GM19463 (cell line): ENCODE measurements at regions not wholly inside any gene's neighbourhood (a gene's known extent, or its start where the extent isn't known, plus 50 kb on each side); places are given as distances from the start of the nearest gene placed in this dataset.

ENCODE experiments used
- ATAC-seq: cut with Tn5 transposase; IDR thresholded peaks from one replicate; pipeline ENCODE4 v1.9.1; 2021; ENCODE audit warnings: mild to moderate bottlenecking, moderate library complexity; ENCODE audit not compliant: unreplicated experiment

DNA sequence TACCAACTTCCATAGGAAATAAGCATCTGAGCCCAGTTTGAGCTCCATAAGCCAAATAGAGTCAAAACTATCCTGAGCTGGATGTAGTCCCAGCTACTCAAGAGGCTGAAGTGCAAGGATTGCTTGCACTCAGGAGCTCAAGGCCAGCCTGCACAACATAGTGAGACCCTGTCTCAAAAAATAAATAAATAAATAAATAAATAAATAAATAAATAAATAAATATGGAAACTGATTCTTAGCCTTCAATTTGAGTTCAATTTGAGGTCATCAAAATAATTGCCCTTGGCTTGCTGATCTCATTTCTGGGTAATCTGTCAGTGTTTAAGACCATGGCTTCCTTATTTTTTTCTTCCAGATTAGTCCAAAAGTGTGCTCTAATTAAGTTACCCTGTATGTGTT is 184.9 kb upstream of the CDH20 start:
- no peak for ATAC-seq

DNA sequence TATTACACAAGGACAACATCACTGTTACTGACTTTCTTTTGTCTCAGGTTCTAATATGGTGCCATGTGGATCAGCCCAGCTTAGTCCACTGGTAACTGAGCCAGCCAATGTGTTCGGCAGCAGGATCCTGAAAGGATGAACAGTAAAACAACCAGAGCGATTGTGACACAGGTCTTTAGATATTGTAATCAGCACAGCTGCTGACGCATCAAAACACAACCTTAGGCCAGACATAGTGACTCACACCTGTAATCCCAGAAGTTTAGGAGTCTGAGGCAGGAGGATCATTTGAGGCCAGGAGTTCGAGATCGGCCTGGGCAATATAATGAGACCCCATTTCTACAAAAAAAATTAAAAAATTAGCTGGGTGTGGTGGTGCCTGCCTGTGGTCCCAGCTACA is 183.4 kb upstream of the CDH20 start:
- no peak for ATAC-seq

DNA sequence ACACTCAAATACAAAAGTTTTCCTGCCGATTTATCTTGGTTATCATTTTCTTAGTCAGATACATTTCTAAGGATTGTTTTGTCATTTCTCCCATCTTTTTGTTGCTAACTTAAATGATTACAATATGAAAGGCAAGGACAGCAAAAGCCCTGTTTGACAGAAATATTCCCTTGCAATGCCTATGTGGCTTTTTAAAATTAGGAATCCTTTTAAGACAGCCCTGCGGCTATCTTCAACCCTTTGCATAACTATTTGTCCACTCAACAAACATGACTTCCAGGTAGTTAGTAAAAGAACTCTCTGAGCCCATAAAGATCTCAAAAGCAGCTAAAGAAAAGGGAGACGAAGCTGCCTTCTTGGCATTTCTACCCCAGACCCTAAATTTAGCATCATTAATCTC is 179.7 kb upstream of the CDH20 start:
- no peak for ATAC-seq

DNA sequence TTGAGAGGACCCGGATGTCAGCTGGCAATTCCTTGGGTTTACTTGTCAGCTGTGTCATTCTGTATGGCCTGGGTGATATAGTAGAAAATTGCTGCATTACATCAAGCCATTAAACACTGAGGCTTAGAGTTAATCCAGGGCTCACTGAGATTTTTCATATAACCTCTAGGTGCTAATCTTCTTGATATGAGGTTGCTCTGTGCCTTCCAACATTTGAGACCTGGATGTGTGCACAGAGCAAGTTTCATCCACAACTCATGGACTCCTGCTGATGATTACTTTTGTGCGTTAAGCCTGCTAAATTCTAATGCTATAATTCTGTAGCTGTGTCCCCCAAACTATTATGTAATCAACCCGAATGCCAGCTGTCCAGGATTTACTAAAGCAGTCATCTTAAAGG is 178.4 kb upstream of the CDH20 start:
- ATAC-seq = no peak

DNA sequence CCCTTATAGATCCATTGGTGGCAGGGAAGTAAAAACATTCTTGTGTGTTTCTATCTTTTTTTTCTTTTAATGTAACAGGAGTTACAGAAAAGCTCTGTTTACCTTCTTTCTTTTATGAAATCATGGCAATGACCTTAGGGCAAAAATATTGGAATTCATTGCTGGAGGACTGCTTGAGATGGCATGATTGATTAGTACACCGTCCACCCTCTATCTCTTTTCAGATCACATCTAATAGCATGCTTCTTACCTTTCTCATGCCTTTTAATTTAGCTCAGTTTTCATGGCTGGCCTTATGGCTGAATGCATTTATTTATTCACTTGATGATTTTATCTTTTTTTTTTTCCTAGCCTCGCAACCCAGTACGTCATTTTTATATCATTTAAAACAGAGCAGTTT is 177.6 kb upstream of the CDH20 start:
- no peak for ATAC-seq

DNA sequence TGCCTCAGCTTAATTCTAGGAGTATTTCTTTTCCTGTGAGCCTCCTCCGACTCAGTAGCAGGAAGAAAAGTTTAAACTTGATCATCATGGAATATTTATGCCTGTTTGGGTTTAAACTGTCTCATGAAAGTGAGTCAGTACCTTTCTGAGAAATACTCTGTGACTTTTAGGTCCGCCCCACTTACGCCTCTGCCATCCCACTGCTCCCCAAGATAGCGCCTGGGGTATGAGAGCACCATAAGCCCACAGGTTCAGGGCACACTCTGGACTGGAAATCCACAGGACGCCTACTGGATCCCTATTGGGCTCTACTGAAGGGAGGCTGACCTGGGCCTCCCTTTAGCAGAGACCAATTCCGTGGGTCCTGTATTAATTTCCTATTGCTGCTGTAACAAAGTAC is 175.8 kb upstream of the CDH20 start:
- no peak for ATAC-seq

DNA sequence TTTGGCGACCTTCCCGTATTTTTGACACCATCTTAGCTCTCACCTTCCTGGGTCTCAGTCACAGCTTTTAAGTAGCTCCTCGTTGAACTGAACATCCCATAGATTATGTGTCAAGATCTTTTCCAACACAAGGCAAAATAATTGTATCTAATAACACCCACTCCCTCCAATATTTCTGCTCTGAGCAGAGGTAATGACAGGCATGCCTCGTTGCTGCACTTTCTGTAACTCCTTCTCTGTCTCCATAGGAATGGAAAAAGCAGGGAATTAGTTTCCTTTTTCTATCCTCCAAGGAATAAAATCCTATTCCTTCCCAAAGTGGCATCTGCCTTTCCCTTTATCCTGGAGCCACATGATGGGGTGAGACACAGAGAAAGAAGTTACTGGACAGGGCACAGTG is 174.0 kb upstream of the CDH20 start:
- no peak for ATAC-seq

DNA sequence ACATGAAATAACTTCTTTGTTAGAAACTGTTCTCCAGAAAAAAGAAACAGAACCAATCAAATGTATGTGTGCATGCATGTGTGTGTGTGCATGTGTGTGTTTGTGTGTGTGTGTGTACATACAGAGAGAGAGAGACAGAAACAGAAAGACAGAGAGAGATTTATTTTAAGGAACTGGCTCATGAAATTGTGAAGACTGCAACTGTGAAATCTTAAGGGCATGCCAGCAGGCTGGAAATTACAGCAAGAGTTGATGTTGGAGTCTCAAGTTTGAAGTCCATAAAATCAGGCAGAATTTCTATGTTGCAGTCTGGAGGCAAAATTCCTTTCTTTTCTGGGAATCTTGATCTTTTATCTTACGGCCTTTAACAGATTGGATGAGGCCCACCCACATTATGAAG is 168.9 kb upstream of the CDH20 start:
- no peak for ATAC-seq

DNA sequence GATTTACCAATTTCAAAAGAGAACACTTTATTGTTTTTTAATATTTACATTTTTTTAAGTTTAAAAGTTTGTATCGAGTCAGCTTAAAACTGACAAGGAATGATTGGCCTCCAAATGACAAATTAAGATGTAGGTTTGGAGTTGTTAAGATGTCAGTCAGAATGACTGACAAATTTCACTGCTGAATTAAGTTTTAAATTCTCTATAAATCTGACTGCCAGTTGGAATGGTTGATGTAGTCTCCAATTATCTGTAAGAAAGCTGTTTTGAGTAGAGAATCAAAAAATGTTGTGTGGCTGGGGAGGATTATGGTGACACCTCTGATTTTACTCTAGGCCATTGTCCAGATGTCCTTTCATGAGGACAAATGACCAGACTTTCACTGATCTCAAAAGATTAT is 165.3 kb upstream of the CDH20 start:
- ATAC-seq = no peak

DNA sequence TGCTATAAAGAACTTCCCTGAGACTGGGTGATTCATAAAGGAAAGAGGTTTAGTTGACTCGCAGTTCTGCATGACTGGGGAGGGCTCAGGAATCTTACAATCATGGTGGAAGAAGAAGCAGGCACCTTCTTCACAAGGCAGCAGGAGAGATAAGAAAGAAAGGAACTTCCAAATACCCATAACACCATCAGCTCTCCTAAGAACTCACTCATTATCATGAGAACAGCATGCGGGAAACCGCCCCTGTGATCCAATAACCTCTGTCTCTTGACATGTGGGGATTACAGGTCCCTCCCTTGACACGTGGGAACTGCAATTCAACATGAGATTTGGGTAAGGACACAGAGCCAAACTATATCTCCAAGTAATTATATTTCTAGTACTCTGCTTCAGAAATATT is 163.8 kb upstream of the CDH20 start:
- no peak for ATAC-seq

DNA sequence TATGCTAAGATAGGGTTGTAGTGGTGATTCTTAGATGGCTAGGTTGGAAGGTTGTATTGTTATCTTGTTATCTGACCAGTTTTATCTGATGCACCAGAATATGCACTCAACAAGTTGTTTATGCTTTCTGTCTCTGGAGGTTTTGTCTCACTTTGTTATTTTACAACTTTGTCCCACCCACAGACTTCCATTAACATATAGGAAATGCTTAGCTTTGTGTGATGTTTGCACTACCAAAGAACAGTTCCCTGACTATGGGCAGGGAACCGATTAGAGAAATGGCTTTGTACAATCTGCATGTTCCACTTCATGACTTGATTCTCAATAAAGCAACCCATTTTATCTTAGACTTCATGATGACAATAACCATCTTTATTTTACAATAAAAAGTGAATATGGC is 160.6 kb upstream of the CDH20 start:
- ATAC-seq = no peak

DNA sequence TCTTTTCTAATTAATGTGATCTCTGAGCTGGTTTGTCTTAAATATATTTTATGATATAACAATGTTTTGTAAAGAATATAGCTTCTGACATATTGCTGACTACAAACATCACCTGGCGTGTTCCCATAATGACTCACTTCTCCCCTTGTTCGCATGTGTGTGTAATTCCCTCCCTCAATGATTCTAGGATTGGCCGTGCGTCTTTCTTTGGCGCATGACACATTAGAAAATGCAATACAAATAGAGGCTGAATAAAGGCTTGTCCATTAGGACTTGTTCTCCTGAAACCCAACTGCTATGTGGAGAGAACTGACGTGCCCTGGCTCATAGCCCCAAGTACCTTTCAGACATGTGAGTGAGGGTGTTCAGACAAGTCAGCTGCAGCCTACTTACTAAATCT is 159.7 kb upstream of the CDH20 start:
- no peak for ATAC-seq

DNA sequence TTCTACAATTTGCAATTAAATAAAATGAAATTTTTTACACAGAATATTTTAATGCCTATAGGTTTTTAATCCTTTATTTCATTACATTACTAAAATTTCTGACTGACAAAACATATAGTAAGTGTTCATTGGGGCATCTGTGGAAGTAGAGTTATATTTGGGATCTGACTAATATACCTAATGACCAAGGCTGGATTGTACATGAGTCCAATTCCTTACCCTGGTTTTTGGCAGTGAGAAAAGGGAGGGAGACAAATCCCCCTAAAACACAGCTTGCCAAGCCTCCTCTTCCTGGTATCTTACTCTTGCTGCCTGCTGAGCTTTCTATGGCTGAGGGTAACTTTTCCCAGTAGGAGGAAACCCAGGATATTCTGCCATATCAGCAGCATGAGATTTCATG is 149.4 kb upstream of the CDH20 start:
- ATAC-seq = no peak

DNA sequence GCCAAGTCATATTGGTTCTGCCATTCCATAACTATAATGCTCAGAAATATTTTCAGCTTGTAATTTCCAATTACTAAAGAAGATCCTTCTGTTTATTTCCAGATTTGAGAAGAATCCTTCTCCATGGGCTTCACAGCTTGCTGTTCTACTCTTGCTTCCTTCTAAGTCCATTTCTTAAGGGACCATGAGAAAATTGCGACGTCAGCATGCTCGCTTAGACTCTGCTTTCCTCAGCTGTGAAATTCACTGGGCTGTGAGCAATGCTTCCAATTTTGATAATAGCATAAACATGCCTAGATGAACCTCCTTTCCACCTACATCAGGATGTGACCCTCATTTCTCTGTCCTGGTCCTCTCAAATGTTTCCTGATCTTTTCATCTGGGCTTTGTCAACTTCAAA is 145.3 kb upstream of the CDH20 start:
- no peak for ATAC-seq

DNA sequence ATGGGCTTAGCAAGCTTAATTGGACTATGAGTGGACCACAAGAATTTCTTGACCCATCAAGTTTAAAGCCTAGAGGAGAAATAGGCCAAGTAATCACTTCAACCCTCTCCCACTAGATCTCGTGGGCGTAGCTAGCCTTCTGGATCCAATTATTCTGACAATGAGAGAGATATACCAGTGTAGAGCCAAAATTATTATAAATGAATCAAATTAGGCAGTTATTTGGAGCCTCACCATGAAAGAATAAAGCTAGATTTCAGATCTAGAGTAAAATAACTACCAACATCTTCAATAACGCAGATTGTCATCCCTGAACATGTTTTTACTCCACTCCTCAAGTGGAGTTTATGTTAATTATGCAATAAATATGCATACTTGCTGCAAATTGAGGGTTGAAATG is 143.9 kb upstream of the CDH20 start:
- ATAC-seq = no peak

DNA sequence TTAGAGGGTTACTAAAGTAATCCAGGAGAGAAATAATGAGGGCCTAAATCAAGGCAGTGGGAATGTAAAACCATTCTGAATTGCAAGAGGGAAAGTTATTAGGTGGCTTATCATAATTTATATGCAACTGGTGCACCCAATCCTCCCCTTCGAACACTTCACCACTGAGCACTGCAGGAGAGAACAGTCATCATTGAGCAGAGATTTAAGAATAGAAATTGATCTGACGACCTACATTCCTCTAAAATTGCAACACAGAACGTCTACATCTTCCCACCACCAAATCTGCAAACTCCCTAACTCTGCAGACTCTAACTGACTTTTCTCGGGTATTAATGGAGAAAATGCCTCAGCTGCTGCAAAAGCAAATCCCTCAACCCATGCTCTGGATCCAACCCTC is 138.5 kb upstream of the CDH20 start:
- ATAC-seq = no peak

DNA sequence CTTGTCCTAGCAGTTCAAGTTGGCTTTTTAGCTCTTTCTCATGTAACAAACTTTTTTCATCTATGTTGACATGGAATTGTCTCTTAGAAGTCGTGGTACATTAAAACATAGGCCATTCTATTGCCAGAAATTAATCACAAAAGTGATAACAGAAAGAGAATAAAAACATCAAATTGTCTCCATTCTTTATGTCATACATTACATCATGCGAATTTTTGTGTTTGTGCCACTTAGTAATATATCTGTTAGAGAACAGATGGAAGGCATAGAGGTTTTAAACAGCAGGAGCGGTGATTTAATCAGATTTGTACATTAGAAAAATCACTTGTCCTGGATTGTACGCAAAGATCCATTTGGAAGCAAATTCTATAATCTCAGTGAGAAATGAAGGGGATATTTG is 136.5 kb upstream of the CDH20 start:
- no peak for ATAC-seq

DNA sequence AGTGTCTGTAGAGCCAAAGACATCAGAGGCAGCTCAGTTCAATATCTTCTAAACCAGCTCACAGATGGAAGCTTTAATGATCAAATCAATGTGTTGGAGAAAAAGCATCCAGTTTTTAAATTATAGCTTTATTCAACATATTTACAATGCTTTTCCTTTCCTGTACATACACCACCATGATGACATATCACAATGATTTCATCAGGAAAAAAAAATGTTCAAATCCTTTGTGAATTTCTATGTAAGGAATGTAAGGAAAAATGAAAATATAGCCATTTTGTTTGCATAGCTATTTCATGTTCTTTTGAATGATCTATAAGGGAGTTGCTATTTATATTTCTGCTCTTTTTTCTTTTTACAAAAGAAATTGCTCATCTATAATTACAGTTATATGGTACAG is 134.7 kb upstream of the CDH20 start:
- ATAC-seq = no peak

DNA sequence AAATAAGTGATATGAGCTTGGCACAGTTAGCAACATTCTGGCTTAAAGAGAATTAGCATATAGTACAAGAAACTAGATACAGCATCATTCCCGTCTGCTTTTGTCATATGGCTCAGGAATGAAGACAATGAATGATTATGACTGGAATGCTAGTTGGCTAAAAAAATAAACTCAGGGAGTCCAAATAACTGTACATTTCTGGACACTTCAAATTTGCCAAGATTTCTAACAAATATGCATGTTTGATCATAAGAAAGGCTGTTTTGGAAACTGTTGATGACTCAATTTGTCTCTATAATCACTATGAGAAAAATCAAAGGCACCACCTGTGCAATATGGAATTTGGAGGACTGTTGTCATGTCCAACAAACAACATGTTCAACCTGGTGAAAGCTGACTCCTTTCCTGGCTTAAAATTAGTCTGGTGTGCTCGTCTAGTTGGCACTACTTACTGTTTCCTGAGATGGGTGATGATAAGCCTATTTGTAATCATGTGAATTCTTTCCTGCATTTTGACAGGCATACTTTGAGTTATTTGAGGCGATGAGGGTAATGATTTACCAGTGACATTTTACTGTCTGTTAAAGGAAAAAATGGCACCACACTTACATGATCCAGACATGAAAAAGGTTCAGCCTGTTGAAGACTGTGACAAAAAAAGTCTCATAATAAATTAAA is 133.9 kb upstream of the CDH20 start:
- no peak for ATAC-seq

DNA sequence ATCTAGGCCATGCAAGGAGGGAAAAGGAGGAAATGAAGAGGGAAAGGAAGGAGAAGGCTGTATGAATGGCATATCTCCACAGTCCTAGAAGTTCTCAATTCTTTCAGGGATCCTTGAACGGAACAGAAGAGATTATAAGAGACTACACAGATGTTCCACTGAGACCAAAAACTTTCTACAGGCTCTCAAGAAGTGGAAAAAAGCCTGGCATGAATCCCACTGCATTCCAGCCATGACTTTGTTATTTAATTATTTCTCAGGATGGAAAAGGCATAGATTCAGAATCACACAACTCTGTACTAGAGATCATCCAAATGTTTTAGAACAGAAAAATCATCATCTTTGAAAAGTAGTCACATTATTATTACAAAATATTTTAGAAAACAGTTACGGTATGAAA is 131.7 kb upstream of the CDH20 start:
- no peak for ATAC-seq

DNA sequence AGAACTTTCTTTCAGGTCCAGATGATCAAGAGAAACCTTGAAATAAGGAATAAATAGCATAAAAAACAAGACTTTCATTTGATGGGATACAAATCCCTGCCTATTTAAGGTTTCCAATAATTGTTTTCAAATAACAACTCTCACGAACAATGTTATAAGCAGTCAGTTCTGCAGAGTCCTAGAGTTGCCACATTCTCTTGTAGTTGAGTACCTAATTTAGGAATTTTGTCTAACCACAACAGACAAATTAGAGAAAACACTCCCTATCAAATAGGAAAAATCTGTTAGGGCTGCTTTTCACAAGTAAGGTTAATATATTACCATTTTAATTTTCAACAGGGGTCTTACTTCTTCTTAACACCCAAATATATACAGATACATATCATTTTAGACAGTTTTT is 130.1 kb upstream of the CDH20 start:
- ATAC-seq = no peak

DNA sequence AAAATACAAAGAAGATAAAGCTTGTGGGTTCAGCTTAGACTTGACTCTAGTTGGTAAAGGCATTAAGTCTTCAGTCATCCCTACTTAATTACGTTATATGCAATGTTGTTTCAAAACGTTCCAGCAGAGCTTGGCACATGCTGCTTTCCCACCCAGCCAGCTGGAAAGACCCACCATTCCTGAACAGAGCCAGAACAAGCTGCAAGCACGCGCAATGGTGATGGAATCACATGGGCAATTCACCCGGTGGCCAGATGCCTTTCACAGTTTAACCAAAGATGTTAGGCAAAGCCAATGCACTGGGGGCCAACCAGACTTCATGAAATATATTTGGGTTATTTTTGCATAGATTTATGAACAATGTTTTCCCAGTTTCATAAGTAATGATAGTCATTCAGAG is 123.4 kb upstream of the CDH20 start:
- no peak for ATAC-seq

DNA sequence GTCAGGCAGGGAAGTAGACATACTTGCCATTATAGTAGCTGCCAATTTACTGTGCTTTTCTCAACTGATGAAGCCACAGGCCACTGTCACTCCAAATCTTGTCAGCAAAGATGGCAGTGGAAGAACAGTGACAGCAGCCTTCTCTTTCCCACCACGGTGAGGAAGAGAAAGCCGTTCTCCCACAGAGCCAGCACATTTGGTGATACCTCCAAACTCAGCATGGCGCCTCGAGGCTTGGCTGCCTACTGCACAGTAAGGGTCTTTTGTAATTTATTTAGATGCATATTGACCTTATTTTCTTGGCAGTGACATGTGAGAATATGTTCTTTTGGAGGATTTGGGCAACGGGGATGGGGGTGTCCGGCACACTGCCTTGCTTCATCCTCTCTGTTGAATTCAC is 117.2 kb upstream of the CDH20 start:
- no peak for ATAC-seq

DNA sequence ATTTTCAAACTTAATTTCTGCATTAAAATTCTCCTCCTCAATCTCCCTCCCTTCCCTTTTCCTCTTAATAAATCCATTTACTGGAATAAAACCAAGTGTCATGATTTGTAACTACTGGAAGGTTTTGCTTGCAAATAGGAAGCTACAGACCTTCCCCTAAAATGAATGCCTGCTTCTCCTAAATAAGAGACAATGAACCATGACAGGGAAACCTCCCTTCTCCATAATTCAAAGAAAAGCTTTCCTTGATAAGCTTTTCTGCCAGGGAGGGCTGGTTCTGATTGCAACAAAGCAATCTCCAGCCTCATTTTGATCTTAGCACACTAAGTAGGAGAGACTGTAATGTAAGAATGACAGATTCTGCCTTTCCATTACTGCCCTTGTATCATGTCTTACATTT is 111.0 kb upstream of the CDH20 start:
- no peak for ATAC-seq
